ENCODE measurements at regions not wholly inside any gene's neighbourhood (a gene's known extent, or its start where the extent isn't known, plus 50 kb on each side); places are given as distances from the start of the nearest gene placed in this dataset.
"Not testable (repeated sequence)": the region's sequence is repeated elsewhere in the genome, so short reads cannot be mapped to it uniquely, and the experiment has no call there.

GRCh38 chr13:88436974-88437373 lies 765.8 kb downstream of the SLITRK5 start:
- DNase-seq = no peak

GRCh38 chr13:88450515-88450914 lies 779.3 kb downstream of the SLITRK5 start:
- DNase-seq = no peak

- no peak for DNase-seq
Observed at GRCh38 chr13:88456151-88456550, 785.0 kb downstream of the SLITRK5 start.

GRCh38 chr13:88459331-88459730 lies 788.2 kb downstream of the SLITRK5 start:
- no peak for DNase-seq

- no peak for DNase-seq
Observed at GRCh38 chr13:88461272-88462009, 790.3 kb downstream of the SLITRK5 start.

GRCh38 chr13:88464851-88465250 lies 793.7 kb downstream of the SLITRK5 start:
- no peak for DNase-seq

- no peak for DNase-seq
Observed at GRCh38 chr13:88472316-88472715, 801.1 kb downstream of the SLITRK5 start.

- no peak for DNase-seq
Observed at GRCh38 chr13:88483202-88483601, 812.0 kb downstream of the SLITRK5 start.

GRCh38 chr13:88507909-88508308 lies 836.7 kb downstream of the SLITRK5 start:
- DNase-seq = no peak

- not testable (repeated sequence) for DNase-seq
Observed at GRCh38 chr13:88512993-88513392, 841.8 kb downstream of the SLITRK5 start.

- no peak for DNase-seq
Observed at GRCh38 chr13:88526186-88526852, 855.1 kb downstream of the SLITRK5 start.

- no peak for DNase-seq
Observed at GRCh38 chr13:88526853-88527215, 855.7 kb downstream of the SLITRK5 start.

- no peak for DNase-seq
Observed at GRCh38 chr13:88541994-88542393, 870.8 kb downstream of the SLITRK5 start.

GRCh38 chr13:88544836-88545235 lies 873.7 kb downstream of the SLITRK5 start:
- DNase-seq = no peak

- DNase-seq = no peak
Observed at GRCh38 chr13:88552966-88553365, 881.8 kb downstream of the SLITRK5 start.

- DNase-seq = no peak
Observed at GRCh38 chr13:88565566-88565965, 894.4 kb downstream of the SLITRK5 start.

GRCh38 chr13:88585861-88586260 lies 914.7 kb downstream of the SLITRK5 start:
- no peak for DNase-seq

- DNase-seq = no peak
Observed at GRCh38 chr13:88586263-88586662, 915.1 kb downstream of the SLITRK5 start.

- DNase-seq = no peak
Observed at GRCh38 chr13:88590574-88590973, 919.4 kb downstream of the SLITRK5 start.

GRCh38 chr13:88592105-88592504 lies 920.9 kb downstream of the SLITRK5 start:
- no peak for DNase-seq

- DNase-seq = no peak
Observed at GRCh38 chr13:88601949-88602348, 930.8 kb downstream of the SLITRK5 start.

- DNase-seq = no peak
Observed at GRCh38 chr13:88602786-88603777, 931.9 kb downstream of the SLITRK5 start.

- DNase-seq = peak; percentile 46
Observed at GRCh38 chr13:88617176-88617575, 946.0 kb downstream of the SLITRK5 start.

All from NCI-H146 (cell line).